ENCODE measurements at regions not wholly inside any gene's neighbourhood (a gene's known extent, or its start where the extent isn't known, plus 50 kb on each side); places are given as distances from the start of the nearest gene placed in this dataset.

- no peak for TF ChIP-seq GATA1 (IDR thresholded peaks at IDR 0.05; ENCODE audit: low read depth, low read length)
- no peak for TF ChIP-seq POLR2A (IDR thresholded peaks at IDR 0.05; ENCODE audit: low read length)
- no peak for DNase-seq
Observed at GRCh38 chr2:105570757-105571156, 171.9 kb upstream of the FHL2 start.

GRCh38 chr2:105570326-105570725 is 171.5 kb upstream of the FHL2 start:
- DNase-seq: no peak
- TF ChIP-seq GATA1 (IDR thresholded peaks at IDR 0.05; ENCODE audit: low read depth, low read length) (no peak), POLR2A (IDR thresholded peaks at IDR 0.05; ENCODE audit: low read length) (no peak)

DNA sequence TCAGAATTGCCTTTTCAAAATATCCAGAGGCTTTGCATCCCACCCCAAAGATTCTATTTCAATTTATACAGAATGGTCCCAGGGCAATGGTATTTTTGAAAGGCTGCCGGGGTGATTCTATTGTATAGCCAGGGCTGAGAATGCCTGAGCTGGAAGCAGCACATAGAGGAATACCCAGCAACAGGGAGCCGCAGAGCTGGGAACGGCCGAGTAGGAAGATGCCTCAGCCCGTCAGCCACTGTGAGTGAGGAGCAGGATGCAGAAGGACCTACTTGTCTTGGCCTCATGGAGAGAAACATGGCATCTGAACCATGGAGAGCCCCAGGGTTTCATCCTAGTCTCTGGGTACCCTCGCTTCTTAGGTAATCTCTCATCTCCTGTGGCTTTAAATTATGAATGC is 170.8 kb upstream of the FHL2 start:
- DNase-seq: no peak
- TF ChIP-seq GATA1 (IDR thresholded peaks at IDR 0.05; ENCODE audit: low read depth, low read length) (no peak), POLR2A (IDR thresholded peaks at IDR 0.05; ENCODE audit: low read length) (no peak)

- DNase-seq: no peak
Observed at GRCh38 chr2:105567996-105568494, 169.2 kb upstream of the FHL2 start.

DNA sequence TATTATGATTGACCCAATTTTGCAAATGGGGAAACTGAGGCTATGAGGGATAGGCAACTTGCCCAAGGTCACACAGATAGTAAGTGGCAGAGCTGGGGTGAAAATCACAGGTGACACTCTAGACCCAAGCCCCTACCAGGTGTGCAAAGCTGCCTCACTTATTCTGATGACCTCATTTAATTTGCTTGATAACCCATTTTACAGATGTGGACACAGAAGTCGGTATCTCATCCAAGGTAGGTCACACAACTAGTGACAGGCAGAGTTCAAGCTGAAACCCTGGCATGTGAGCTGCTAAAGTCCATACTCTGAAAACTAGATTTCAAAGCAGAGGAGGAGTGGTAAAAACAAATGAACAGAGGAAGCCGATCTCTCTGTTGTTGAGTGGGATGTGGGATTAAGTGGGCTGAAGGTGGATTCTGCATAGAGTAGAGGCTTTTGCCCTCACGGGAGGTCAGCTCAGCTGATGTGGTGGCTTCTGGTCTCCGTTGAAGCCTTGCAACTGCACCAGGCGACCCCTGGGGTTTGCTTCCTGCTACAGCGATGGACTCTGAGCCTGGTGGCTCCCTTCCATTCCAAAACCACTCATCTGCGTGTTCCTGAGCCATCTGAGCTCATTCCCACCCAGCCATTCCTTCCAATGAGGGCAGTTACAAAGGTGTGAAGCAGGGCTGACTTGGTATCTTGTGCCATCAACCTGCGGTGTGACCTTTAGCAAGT is 164.3 kb upstream of the FHL2 start:
- DNase-seq: no peak
- TF ChIP-seq GATA1 (IDR thresholded peaks at IDR 0.05; ENCODE audit: low read depth, low read length): no peak
- TF ChIP-seq POLR2A (IDR thresholded peaks at IDR 0.05; ENCODE audit: low read length): no peak

More at GRCh38 chr2:105567996-105568494, 169.2 kb upstream of the FHL2 start:
- TF ChIP-seq POLR2A (IDR thresholded peaks at IDR 0.05; ENCODE audit: low read length) (no peak), GATA1 (IDR thresholded peaks at IDR 0.05; ENCODE audit: low read depth, low read length) (no peak)

DNA sequence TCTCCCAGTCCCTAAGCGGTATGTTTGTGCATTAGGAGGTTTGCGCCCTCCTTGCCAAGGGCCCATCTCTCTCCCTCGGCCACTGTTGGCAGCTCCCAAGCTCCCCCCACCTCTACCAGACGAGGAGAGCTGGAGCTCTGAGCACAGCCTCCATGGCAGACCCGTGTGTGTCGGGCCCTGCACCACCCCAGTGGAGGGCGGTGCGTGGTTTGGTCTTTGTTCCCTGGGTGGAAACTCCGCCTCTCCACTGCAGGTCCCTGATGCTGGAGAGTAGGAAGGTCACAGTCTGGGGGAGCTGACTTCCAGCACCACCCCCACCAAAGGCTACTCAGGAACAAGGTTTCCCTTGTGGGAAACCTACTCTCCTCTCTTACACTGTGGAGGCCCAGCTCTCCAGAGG is 162.6 kb upstream of the FHL2 start:
- DNase-seq: no peak
- no peak for TF ChIP-seq GATA1 (IDR thresholded peaks at IDR 0.05; ENCODE audit: low read depth, low read length)

DNA sequence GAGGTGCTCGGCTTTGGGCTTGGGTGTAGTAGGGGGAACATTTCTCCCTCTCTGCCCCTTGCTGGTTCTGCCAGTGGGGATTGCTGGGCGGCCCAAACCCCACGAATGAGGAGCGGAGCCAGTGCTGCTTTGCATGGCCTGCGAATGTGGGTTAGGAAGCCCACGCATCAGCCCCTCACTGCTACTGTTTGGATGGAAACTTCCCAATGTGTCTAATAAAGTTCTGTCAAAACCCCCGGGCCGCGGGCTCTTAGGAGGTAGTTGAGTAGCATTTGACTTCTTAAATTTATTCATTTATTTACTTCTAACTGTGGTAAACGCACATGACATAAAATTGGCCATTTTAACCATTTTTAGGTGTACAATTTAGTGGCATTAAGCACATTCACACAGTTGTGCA is 161.3 kb upstream of the FHL2 start:
- TF ChIP-seq GATA1 (IDR thresholded peaks at IDR 0.05; ENCODE audit: low read depth, low read length) (no peak), POLR2A (IDR thresholded peaks at IDR 0.05; ENCODE audit: low read length) (no peak)
- DNase-seq: no peak

GRCh38 chr2:105557021-105557920 is 158.4 kb upstream of the FHL2 start:
- DNase-seq: no peak
- TF ChIP-seq GATA1 (IDR thresholded peaks at IDR 0.05; ENCODE audit: low read depth, low read length): no peak
- TF ChIP-seq POLR2A (IDR thresholded peaks at IDR 0.05; ENCODE audit: low read length): no peak

DNA sequence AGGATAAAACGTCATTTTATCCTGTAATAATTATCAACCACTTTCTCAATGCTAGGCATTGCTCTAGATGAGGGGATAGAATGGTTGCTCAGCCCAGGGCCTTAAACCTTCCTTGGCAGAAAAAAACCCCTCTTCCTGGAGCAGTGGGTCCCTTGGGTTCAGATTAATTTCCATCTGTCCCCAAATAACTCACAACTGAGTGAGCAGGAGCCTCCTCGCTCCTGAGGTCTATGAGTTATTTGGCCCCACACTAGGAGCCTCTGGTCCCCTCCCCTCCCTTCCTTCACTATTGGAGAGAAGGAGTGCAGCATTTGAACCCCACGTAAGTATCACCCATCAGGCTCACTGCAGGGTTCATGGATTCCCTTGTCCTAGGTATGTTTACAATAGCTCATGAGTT is 157.5 kb upstream of the FHL2 start:
- DNase-seq: no peak
- TF ChIP-seq GATA1 (IDR thresholded peaks at IDR 0.05; ENCODE audit: low read depth, low read length) (no peak), POLR2A (IDR thresholded peaks at IDR 0.05; ENCODE audit: low read length) (no peak)

DNA sequence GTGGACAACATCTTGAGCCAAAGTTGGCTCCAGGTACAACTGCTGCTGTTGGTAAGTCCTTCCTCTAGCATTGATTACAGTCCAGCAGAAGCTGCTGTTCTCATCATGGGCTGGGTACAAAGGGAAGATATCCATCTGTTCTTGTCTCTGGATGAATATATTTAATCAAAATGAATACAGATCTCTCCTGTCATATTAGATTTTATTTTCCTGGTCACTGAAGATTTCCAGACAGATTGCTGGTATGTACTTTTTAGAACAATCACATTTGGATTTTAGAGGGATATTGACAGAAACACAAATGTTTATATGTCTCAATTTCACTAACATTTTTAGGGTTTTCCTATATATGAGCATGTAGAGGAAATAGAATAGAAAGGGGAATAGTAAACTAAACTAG is 155.4 kb upstream of the FHL2 start:
- TF ChIP-seq POLR2A (IDR thresholded peaks at IDR 0.05; ENCODE audit: low read length) (no peak), GATA1 (IDR thresholded peaks at IDR 0.05; ENCODE audit: low read depth, low read length) (no peak)

GRCh38 chr2:105553538-105554196 is 154.8 kb upstream of the FHL2 start:
- TF ChIP-seq GATA1 (IDR thresholded peaks at IDR 0.05; ENCODE audit: low read depth, low read length): no peak
- no peak for DNase-seq

More for the DNA sequence above, 155.4 kb upstream of the FHL2 start:
- DNase-seq: no peak

- DNase-seq: no peak
Observed at GRCh38 chr2:105546628-105546974, 147.8 kb upstream of the FHL2 start.

GRCh38 chr2:105545730-105546627 is 147.1 kb upstream of the FHL2 start:
- DNase-seq: peak; percentile 51 to 75
- TF ChIP-seq POLR2A (IDR thresholded peaks at IDR 0.05; ENCODE audit: low read length) (no peak), GATA1 (IDR thresholded peaks at IDR 0.05; ENCODE audit: low read depth, low read length) (no peak)

More at GRCh38 chr2:105546628-105546974, 147.8 kb upstream of the FHL2 start:
- TF ChIP-seq GATA1 (IDR thresholded peaks at IDR 0.05; ENCODE audit: low read depth, low read length): no peak
- no peak for TF ChIP-seq POLR2A (IDR thresholded peaks at IDR 0.05; ENCODE audit: low read length)

Measured in erythroblast (primary cell).